ENCODE measurements at regions not wholly inside any gene's neighbourhood (a gene's known extent, or its start where the extent isn't known, plus 50 kb on each side); places are given as distances from the start of the nearest gene placed in this dataset.

- TF ChIP-seq CTCF (IDR thresholded peaks at IDR 0.05 in 4 of 5, conservative IDR thresholded peaks at IDR 0.05 in 1 of 5): no peak
- TF ChIP-seq POLR2A (IDR thresholded peaks at IDR 0.05): no peak
Observed at GRCh38 chr17:51443646-51444045, 183.3 kb downstream of the UTP18 start.
